GM21447 (cell line): ENCODE measurements at regions not wholly inside any gene's neighbourhood (a gene's known extent, or its start where the extent isn't known, plus 50 kb on each side); places are given as distances from the start of the nearest gene placed in this dataset.

Experiments used
- ATAC-seq: cut with Tn5 transposase; IDR thresholded peaks from one replicate; pipeline ENCODE4 v1.9.1; 2021; ENCODE audit not compliant: unreplicated experiment

DNA sequence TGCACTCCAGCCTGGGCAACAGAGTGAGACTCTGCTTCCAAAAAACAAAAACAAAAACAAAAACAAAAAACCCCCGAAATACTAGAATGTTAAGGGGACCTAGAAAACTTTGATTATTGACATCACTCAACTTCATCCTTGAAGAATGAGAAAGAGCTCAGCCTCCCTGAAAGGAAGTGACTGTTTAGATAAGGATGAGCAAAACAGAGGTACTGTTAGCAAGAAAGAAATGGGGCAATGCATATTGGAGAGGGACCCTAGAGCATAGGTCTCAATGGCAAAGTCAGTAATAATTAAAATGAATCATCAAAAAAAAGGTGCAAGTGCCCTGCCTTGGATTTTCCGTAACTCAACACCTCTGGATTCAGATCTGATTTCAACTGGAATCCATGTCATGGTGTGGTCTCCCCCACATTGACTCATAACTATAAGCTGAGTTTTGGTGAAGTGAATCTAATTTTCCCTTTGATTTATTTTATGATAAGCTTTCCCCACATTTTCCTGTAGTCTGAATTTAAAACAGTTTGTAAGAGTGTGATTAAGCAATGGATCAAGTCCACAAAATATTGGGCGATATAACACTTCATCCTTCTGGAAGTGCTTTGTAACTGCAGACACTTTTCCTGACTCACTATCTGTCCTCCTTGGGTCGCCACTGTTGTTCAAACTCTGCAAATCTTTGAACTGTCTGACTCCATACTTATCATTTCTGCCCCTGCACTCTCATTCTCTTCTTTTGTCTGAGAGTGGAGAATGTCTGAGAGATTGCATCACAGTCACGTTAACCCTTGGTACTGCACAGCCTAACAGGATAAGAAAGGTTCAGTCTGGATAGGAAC is 224.8 kb upstream of the LYZL1 start:
- no peak for ATAC-seq

GRCh38 chr10:29064680-29065079 is 224.2 kb upstream of the LYZL1 start:
- no peak for ATAC-seq

DNA sequence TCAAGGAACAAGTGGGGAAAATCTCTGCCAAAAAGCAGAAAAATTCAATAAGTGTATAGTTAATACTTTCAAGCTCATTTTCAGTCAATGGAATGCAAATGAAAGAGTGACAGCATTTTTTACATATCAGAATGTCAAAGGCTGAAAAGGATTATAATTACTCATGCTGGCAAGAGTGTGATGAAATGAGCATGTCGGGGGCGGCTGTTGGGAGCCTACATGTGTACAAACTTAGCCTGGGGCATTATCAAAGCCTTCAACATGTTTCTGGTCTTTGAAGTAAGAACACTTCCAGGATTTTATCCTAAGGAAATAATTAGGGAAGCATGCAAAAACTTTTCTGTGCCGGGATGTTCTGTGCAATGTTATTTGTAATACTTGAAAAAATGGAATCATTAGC is 221.7 kb upstream of the LYZL1 start:
- ATAC-seq = no peak

DNA sequence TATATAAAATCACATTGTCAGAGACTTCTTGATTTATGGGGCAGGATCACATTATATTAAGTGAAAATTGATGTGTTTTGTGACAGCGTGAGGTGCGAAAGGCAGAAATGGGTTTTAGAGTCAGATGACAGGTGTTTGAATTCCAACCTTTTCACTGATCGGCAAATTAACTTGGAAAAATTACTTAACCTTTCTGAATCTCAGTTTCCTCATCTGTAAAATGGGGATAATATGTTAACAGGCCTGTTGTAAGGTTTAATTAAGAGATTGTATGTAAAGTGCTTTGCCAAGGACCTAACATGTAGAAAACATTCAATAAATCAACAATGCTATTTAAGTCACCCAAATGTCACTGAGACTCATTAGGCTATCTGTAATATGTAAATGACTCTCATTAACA is 221.2 kb upstream of the LYZL1 start:
- no peak for ATAC-seq

DNA sequence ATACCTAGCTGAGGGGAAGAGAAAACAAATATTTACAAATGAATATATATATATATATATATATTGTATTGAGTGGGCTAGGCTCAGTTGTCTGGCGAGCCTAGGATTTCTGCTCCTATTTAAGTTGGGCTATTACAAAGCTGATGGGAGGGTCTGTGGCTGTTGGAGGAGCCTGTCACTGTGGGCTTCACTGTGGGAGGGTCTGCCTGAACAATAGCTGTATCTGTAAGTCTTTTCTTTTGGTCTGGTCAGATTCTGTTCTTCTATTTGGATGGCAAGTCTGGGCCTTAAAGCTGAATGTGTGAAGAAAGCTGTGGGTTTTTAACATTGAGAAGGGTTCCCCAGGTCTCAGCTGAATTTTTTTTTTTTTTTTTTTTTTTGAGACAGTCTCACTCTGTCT is 220.6 kb upstream of the LYZL1 start:
- ATAC-seq = no peak

- no peak for ATAC-seq
Measured at GRCh38 chr10:29068966-29069365, 219.9 kb upstream of the LYZL1 start.

DNA sequence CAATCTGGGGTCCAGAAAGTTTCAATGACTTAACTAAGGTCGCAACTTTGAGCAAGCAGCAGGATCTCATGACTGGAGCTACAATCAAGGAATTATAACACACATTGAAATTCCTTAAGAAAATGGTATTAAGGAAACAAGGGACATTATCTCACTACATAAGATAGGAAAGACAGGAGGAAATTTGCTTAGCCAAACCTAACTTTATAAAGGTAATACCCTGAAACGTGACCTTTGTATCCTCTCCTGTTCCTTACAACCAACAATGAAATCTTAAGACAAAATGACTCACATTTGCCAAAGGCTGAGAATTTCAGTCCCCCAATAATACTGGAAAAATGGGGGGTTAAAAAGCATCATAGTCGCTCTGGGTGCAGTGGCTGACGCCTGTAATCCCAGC is 218.9 kb upstream of the LYZL1 start:
- ATAC-seq = no peak

GRCh38 chr10:29078919-29079318 is 210.0 kb upstream of the LYZL1 start:
- no peak for ATAC-seq

DNA sequence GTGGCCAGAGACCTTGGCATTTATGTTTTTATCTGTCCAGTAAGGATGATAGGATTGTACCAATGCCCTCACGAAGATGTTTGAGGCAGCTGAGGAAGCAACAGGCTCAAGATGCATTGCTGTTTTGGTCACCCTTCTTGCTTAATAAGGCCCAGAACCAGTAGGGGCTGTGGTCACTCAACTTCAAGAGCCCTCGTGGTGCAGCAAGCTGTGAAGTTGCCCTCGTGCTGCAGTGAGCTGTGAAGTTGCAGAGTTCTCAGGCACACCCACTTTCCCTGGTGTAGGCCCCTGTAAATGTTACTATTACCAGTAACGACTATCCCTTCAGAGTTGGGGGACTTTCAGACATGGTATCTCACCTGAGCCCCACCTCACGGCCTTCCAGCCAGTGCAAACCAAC is 207.6 kb upstream of the LYZL1 start:
- ATAC-seq = no peak

DNA sequence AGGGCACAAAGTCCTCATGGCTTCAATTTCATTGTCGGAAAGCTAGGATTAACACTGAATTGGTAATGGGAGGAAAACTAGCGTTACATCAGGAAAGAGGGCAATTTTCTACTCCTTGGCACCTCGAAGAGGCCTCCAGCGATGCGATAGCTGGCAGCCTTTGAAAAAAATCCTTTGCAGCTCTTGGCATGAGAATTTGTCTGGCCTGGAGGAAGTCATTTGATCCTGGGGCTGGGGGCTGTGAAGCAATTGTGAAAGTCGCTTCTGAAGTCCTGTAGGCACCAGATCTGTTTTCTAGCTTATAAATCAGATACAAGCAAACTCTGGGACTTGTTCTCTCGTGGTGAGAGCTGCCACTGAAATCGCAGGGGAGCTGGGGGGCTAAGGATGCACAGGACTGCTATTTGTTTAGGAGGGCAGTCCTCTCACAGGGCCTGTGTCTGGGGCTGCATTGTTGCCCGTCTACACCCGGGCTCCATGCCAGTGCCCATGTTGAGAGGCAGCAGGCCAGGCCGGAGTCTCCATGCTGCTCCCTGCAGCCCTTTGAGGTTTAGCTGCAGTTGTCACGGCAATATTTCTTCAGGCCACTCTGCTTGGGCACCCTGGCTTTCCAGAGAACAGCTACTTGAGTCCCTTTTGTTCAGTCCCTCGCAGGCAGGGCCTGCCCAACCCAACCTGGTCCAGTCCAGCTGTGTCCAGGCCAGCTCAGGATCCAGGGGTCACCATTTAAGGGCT is 206.8 kb upstream of the LYZL1 start:
- no peak for ATAC-seq

GRCh38 chr10:29083096-29083495 is 205.8 kb upstream of the LYZL1 start:
- no peak for ATAC-seq

DNA sequence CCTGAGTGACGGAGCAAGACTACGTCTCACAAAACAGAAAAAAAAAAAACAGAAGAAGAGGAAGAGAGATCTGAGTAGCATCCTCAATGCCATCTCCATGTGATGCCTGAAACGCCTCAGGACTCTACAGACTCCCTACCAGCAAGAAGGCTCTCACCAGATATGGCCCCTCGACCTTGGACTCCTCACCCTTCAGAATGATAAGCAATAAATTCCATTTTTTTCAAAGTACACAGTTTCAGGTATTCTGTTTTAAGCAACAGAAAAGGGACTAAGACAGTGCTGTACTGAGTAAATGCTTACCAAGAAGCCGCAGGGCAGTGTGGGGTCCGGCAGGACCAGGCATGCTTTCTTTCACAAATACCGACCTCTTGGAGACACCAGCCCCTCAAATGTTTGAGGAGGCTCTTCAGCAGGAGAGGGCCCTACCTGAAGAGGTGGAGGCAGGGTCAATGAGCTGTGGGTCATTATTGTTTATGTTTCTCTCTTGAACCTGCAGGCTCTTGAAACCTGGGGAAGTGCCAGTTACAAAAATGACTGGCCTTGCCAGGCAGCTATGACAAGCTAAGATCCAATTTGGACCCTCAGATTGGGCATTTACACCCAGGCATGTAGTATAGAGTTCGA is 204.1 kb upstream of the LYZL1 start:
- no peak for ATAC-seq

DNA sequence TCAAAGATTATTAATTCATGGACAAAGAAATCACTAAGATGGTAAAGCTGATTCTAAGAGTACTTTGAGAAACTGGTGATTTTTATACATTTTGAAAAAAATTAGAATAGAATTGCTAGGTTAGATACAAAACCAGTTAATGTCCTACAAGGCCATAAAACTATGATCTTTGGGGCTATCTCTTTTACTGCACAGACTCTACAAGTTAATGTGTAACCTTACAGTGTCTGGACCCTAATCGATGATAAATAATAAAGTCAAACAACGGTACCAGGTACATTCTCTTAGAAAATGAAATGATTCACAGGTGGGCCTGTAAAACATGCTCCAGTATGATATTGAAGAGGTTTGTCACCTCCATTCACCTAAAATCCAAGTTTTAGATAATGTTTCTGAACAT is 199.8 kb upstream of the LYZL1 start:
- ATAC-seq = no peak

DNA sequence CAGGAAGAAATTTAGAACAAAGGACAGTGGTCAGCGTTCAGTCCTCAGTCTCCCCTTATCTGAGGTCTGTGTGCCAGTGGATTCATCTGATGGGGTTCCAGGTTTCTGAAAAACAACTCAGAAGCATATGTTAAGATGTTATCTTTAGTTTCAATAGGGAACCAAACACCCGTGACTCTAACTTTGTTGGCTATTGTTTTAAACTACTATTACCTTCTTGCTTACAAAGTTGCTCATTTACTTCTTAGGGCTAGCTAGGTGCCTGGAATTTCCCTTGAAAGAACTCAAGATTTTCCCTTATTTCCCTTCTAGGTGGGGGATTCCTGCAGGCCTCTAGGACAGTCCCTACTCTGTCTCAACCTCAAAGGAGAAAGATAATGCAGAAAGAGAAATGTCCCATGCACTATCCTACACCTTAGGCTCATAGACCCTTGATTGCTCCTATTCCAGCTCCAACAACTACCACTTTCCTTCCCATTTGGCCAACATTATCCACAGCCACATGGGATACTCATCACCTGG is 192.5 kb upstream of the LYZL1 start:
- peak; percentile 56 for ATAC-seq

- no peak for ATAC-seq
Measured at GRCh38 chr10:29098423-29098822, 190.4 kb upstream of the LYZL1 start.

- no peak for ATAC-seq
Measured at GRCh38 chr10:29099001-29099400, 189.9 kb upstream of the LYZL1 start.

DNA sequence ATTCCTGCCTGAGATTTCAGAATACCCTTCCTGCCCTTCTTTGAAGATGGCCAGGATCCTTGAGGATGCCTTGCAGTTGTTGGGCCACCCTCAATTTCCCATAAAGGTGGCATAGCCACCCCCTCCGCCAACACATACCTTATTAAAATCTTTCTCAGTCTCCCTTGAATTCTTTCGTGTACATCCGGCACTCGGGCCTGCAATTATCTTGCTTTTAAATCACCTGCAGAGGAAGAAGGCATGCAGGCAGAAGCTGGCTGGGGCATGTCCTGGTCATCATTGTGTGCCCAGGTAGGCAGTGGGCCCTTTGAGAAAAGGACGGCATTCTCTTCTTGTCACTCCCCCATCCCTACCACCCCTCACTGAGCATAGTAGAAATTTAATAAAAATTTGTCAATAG is 189.5 kb upstream of the LYZL1 start:
- ATAC-seq = no peak

DNA sequence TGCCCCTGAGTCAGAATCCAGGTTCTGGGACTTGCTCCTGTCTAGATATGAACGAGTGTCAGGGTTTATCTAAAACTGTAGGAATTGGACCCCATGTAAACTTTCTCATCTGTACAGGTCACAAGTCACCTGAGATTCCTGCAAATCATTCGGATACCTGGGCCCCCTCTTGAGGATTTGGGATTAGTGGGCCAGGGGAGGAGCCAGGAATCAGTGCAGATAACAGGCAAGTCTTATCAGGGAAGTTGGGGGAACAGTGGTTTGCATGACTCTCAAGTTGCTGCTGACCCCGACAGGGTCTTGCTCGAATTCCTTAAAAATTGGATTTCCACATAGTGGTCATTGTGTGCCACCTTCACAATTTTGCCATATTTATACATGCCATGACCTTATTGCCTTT is 188.4 kb upstream of the LYZL1 start:
- no peak for ATAC-seq

GRCh38 chr10:29102233-29102632 is 186.6 kb upstream of the LYZL1 start:
- ATAC-seq = no peak

GRCh38 chr10:29102636-29103035 is 186.2 kb upstream of the LYZL1 start:
- no peak for ATAC-seq

DNA sequence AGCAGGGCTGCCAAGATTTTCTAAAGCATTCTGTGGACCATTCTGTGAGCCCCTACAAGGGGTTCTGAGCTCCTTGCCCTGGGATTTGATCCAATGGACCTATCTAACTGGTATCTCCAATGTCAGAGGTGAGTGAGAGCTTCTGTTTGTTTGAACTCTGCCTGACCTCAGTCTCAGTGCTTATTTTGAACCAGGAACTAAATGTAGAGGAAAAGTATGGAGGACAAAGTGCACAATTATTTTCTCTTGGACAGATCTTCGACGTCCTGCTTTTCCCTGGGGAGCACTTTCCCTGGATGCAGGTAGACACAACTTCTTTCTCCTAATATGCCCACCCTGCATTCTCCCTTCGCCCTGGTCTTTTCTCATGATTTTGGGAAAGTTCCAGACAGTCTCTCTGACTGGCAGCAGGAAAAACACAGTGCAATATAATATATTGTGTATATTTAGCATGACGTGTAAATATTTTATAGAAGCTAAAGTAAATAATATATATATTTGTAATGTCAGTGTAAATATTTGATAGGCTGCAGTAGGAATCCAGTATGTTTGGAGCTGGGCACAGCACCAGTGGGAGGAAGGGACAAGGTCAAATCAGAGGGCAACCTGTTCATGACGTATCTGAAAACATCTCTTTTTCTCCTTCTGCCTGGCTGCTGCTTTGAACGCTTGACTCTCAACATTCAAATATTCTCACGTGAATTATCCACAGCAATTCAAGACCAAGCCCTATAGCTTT is 184.0 kb upstream of the LYZL1 start:
- no peak for ATAC-seq
